ENCODE measurements at regions not wholly inside any gene's neighbourhood (a gene's known extent, or its start where the extent isn't known, plus 50 kb on each side); places are given as distances from the start of the nearest gene placed in this dataset.
"Not testable (repeated sequence)": the region's sequence is repeated elsewhere in the genome, so short reads cannot be mapped to it uniquely, and the experiment has no call there.

- TF ChIP-seq, protein P1, sequence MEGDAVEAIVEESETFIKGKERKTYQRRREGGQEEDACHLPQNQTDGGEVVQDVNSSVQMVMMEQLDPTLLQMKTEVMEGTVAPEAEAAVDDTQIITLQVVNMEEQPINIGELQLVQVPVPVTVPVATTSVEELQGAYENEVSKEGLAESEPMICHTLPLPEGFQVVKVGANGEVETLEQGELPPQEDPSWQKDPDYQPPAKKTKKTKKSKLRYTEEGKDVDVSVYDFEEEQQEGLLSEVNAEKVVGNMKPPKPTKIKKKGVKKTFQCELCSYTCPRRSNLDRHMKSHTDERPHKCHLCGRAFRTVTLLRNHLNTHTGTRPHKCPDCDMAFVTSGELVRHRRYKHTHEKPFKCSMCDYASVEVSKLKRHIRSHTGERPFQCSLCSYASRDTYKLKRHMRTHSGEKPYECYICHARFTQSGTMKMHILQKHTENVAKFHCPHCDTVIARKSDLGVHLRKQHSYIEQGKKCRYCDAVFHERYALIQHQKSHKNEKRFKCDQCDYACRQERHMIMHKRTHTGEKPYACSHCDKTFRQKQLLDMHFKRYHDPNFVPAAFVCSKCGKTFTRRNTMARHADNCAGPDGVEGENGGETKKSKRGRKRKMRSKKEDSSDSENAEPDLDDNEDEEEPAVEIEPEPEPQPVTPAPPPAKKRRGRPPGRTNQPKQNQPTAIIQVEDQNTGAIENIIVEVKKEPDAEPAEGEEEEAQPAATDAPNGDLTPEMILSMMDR (IDR thresholded peaks at IDR 0.05): not testable (repeated sequence)
- not testable (repeated sequence) for TF ChIP-seq POLR2AphosphoS5, POLR2A, EP300 (IDR thresholded peaks at IDR 0.05)
Measured at GRCh38 chr15:85264614-85265190, 115.7 kb upstream of the AKAP13 start.

Measured in stomach (tissue), 4 donors.